GM21619 (cell line): ENCODE measurements at regions not wholly inside any gene's neighbourhood (a gene's known extent, or its start where the extent isn't known, plus 50 kb on each side); places are given as distances from the start of the nearest gene placed in this dataset.

Experiments used
- ATAC-seq: cut with Tn5 transposase; IDR thresholded peaks from one replicate; pipeline ENCODE4 v1.9.1; 2021; ENCODE audit not compliant: unreplicated experiment

GRCh38 chr1:67582625-67583461, 102.2 kb upstream of the GADD45A start:
- no peak for ATAC-seq

DNA sequence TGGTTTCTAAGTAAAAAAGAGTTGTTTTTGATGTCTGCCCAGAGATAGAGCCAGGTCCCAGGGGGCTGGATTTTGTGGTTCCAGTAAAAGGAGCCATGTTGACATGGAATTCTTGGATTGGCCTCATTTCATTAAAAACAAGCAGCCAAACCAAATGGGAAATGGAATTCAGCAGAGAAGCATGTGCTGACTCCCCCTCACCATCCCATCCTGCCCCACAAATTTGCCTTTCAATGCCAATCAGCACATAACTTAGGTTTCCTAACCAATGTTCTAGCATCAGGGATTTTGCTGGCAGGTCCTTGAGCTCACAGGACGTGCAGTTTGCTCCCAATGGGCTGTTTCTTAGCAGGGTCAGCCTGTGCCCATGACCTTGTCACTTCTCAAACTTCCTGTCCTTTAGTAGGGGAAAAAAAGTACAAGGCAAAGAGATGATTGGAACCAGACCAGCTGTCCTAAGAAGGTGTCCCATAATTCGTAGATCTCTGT, 101.5 kb upstream of the GADD45A start:
- no peak for ATAC-seq

DNA sequence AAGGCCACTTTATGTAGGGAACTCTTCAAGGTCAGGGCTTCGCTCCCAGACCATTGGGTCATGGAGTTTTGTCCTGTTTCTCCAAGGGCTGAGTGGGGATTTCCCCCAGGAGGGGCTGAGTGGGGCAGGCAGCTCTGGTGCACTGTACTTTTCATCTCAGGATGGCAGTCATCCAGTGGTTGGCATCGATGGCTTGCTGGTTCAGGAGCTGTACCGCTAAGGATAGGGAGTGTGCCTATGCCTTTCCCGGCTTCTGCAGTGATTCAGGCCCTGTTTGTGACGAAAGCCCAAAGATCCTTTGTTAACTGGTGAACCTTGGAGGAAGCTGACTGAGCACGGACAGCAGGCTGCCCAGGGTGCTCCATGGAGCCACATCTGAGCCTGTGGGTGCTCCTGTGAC, 100.1 kb upstream of the GADD45A start:
- ATAC-seq: no peak

DNA sequence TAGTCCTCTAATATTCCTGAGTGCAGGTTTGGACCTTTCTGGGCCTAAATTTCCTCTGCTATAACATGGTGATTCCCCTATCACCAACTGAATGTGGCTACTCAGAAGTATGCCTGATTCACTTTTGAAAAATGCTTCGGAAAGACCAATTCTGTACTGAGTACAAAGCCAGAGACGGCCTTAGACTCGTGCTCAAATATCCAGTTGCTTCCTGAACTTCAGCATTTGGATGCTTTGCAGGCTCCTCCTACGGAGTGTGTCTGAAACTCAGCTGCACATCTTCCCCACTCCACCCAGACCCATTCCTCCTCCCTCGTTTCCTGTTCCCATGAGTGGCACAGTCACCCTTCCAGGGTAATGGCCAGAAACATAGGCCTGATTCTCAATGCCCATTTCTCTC, 98.4 kb upstream of the GADD45A start:
- no peak for ATAC-seq

- ATAC-seq: no peak
Measured at GRCh38 chr1:67588178-67588855, 96.7 kb upstream of the GADD45A start.

- ATAC-seq: no peak
Measured at GRCh38 chr1:67589519-67590233, 95.3 kb upstream of the GADD45A start.

DNA sequence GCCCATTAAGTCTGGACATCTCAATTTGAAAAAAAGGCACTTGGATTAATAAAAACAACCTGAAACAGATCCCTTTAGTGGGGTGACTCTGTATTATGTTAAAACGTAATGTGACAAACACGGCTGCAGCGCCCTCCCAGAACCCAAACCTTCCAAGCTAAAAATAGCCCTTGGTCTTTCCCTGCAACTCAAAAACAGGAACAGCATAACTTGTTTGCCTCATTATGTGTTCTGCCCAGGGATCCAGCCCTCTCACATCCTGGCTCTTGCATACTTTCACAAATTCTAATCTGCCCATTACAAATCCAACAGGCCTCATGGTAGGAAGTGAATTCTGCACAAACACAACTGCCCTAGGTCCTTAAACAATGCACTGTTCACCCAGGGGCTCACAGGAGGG, 94.7 kb upstream of the GADD45A start:
- ATAC-seq: no peak

DNA sequence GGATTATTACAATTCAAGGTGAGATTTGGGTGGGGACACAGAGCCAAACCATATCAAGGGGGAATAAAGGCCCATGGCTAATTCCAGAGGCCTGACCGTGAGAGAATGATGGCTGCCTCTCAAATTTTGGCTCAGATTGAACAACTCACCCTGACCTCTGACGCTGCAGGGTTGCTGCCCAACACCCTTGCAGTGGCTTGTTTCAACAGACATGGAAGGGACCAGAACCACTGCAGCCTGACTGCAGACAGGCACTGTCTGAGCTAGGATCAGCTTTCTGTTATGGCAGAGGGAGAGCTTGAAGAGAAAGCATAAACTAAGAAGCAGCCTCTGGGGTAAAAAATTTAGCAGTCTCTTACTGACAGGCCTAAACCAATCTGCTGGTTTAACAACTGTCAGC, 90.2 kb upstream of the GADD45A start:
- ATAC-seq: no peak

DNA sequence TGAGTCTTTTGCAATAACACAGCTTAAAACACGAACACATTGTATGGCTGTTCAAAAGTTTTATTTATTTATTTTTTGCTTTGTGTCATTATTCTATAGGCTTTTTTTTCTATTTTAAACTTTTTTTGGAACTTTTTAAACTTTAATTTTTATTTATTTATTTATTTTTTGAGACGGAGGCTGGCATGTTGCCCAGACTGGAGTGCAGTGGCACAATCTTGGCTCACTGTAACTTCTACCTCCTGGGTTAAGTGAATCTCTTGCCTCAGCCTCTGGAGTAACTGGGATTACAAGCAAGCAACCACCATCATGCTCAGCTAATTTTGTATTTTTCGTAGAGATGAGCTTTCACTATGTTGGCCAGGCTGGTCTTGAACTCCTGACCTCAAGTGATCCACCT, 88.3 kb upstream of the GADD45A start:
- ATAC-seq: no peak

DNA sequence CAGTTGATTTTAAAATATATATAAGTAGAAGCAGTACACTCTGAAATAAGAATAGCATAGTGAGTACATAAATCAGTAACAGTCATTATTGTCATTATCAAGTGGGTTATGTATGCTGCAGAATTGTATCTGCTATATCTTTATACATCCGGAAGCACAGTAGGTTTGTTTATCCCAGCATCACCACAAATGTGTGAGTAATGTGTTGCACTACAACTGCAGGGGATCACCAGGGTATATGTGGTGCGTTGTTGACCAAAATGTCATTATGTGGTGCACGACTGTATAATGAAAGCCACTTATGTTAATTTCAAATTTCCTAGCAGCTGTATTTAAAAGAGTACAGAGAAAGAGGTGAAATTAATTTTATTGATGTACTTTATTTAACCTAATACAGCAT, 87.7 kb upstream of the GADD45A start:
- ATAC-seq: no peak

DNA sequence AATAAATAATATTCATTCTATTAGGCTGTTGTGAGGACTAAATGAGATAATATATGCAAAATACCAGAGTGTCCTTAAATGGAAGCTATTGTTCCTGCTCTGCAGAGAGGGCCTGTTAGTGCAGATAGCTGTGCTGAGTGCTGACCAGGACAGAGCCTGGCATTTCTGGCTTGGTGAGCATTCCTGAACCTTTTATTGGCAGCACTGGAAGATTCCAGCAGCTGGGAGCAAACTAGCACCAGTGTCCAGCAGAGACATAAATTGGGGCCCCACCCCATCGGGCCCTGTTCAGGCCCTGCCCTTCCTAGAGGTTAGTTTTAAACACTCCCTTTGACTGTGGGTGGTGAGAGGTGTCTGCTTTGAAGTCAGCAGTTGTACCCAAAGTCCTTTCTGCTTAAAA, 85.9 kb upstream of the GADD45A start:
- ATAC-seq: no peak

DNA sequence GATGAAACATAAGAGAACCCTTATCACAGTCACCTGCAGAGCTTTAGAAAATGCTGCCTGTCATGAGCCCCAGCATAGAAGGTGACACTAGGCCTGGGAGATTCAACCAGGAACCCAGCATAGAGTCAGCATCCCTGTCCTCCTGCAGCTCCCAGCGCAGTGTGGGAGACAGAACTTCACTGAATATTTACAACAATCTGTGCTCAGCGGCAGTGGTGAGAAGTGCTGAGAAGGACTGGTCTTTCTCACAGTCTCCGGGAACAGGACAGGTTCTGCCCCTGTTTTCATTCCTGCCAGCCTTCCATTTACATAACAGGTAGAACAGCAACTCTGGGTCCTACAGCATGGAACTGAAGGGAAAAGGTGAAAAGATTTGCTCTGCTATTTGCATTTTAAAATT, 83.5 kb upstream of the GADD45A start:
- no peak for ATAC-seq

DNA sequence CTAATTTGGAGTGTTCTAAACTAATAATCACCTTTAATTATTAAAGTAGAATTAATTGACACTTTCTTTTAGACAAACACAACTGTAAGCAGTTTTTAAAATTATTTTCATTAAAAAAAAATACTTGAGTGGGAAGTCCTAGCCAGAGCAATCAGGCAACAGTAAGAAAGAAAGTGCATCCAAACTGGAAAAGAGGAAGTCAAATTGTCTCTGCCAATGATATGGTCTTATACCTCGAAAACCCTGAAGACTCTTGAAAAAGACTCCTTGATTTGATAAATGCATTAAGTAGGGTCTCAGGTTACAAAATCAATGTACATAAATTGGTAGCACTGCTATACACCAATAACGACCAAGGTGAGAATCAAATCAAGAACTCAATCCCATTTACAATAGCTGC, 83.0 kb upstream of the GADD45A start:
- no peak for ATAC-seq

GRCh38 chr1:67604778-67605177, 80.2 kb upstream of the GADD45A start:
- ATAC-seq: no peak

- ATAC-seq: no peak
Measured at GRCh38 chr1:67605209-67605780, 79.7 kb upstream of the GADD45A start.

DNA sequence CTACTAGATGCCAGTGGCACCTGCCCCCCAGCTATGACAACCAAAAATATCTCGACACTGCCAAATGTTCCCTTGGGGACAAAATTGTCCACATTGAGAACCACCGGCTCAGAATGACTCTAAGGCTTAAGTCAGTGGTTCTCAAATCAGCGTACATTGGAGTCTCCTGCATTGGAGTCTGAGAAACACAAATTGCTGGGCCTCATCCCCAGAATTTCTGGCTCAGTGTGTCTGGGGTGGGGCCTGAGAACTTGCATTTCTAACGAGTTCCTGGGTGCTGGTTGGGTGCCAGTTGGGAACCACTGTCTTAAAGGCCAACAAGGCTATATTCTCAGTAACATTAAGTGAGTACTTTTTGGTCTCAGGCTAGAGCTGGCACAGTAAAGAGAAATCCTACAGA, 77.7 kb upstream of the GADD45A start:
- ATAC-seq: no peak

DNA sequence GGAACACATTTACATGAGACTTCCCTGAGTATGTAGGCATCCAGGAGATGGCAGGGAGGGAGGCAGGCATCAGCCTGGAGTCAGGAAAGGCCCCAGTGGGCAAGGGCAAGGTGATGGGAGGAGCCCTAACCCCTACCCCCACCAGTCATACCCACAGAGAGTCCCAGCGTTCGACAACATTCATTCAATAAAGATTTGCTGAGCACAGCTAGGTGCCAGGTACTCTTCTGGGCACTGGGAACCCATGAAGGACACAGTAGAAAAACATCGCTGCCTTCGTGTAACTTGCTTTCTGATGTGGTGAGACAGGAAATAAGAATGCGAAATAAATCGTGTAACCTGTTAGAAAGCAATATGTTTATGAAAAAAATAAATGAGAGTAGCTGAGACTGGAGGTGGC, 77.3 kb upstream of the GADD45A start:
- ATAC-seq: no peak

GRCh38 chr1:67608661-67609576, 76.1 kb upstream of the GADD45A start:
- no peak for ATAC-seq

GRCh38 chr1:67609577-67610341, 75.2 kb upstream of the GADD45A start:
- ATAC-seq: peak; percentile 44

GRCh38 chr1:67610450-67610849, 74.6 kb upstream of the GADD45A start:
- ATAC-seq: peak; percentile 13
